GM12878 (cell line): ENCODE measurements at regions not wholly inside any gene's neighbourhood (a gene's known extent, or its start where the extent isn't known, plus 50 kb on each side); places are given as distances from the start of the nearest gene placed in this dataset.

Experiments
- CBX5 ChIP-seq: sonication (generic); IDR thresholded peaks from 2 replicates; pipeline ENCODE4 v1.6.1; 2016; ENCODE audit warnings: low read depth, moderate library complexity, mild to moderate bottlenecking, inconsistent platforms
- CTCF ChIP-seq, 3 experiments: IDR thresholded peaks in 2 of 3; conservative IDR thresholded peaks in 1 of 3; 2 replicates each; pipeline ENCODE4 v1.5.1; 2011; ENCODE audit warnings: low read depth in 3 of 3, low read length in 3 of 3, mild to moderate bottlenecking in 3 of 3, control low read depth in 2 of 3, moderate library complexity in 2 of 3, inconsistent platforms in 1 of 3, mixed read lengths in 1 of 3; ENCODE audit not compliant: control insufficient read depth in 2 of 3, insufficient read depth in 1 of 3; ENCODE audit errors: extremely low read depth in 1 of 3
- EZH2 ChIP-seq: IDR thresholded peaks from 2 replicates; pipeline ENCODE4 v1.6.1; 2012; ENCODE audit warnings: low read depth, mild to moderate bottlenecking, control low read depth, inconsistent platforms, low read length, borderline replicate concordance; ENCODE audit not compliant: control insufficient read depth
- KAT2A ChIP-seq: conservative IDR thresholded peaks from 2 replicates; pipeline ENCODE4 v1.6.1; 2011; ENCODE audit warnings: low read depth, low read length; ENCODE audit not compliant: control insufficient read depth
- PAX8 ChIP-seq: fragments of 450-650 bp; IDR thresholded peaks from 2 replicates; pipeline ENCODE4 v1.6.1; 2017; ENCODE audit warnings: mild to moderate bottlenecking, moderate library complexity
- POLR2A ChIP-seq: IDR thresholded peaks from 2 replicates; pipeline ENCODE4 v1.6.1; 2011; ENCODE audit warnings: low read depth, mild to moderate bottlenecking, low read length
- POLR2AphosphoS5 ChIP-seq: IDR thresholded peaks from 2 replicates; pipeline ENCODE4 v1.6.1; 2011; ENCODE audit warnings: mild to moderate bottlenecking, low read length, inconsistent platforms
- PRDM15 ChIP-seq: fragments of 450-650 bp; formaldehyde crosslinking; IDR thresholded peaks from 2 replicates; pipeline ENCODE4 v1.4.0; 2020; ENCODE audit warnings: mild to moderate bottlenecking, moderate library complexity
- RAD21 ChIP-seq: IDR thresholded peaks from 2 replicates; pipeline ENCODE4 v1.6.1; 2011; ENCODE audit warnings: mild to moderate bottlenecking, low read depth, low read length, moderate library complexity; ENCODE audit not compliant: insufficient read depth
- RFX5 ChIP-seq: IDR thresholded peaks from 2 replicates; pipeline ENCODE4 v1.6.1; 2011; ENCODE audit warnings: low read depth, low read length, improper control_type of control experiment
- TCF12 ChIP-seq: IDR thresholded peaks from 2 replicates; pipeline ENCODE4 v1.6.1; 2011; ENCODE audit warnings: low read depth, mild to moderate bottlenecking, low read length

- TF ChIP-seq EZH2 (no peak), PAX8 (no peak), CBX5 (no peak), RAD21 (no peak), POLR2A (no peak), CTCF (IDR thresholded peaks at IDR 0.05 in 2 of 3, conservative IDR thresholded peaks at IDR 0.05 in 1 of 3; ENCODE audit: control insufficient read depth in 2 of 3, extremely low read depth in 1 of 3, insufficient read depth in 1 of 3, low read depth in 3 of 3, low read length in 3 of 3) (no peak), PRDM15 (CRISPR knock-in tag) (no peak), KAT2A (no peak), POLR2AphosphoS5 (no peak), RFX5 (no peak), TCF12 (no peak)
Measured at GRCh38 chr1:100615686-100616085, 77.7 kb downstream of the GPR88 start.
